ENCODE measurements at regions not wholly inside any gene's neighbourhood (a gene's known extent, or its start where the extent isn't known, plus 50 kb on each side); places are given as distances from the start of the nearest gene placed in this dataset.

- TF ChIP-seq MNT (conservative IDR thresholded peaks at IDR 0.05), result peak in 1 of 2 experiments; percentile 44; a peak in 2 of 4 replicates
- TF ChIP-seq ZNF274 (IDR thresholded peaks at IDR 0.05; ENCODE audit: borderline replicate concordance, low read depth, low read length), result no peak
- TF ChIP-seq ZNF717 (CRISPR knock-in tag; IDR thresholded peaks at IDR 0.05), result no peak
- TF ChIP-seq MAZ (CRISPR knock-in tag; conservative IDR thresholded peaks at IDR 0.05 in 1 of 2, IDR thresholded peaks at IDR 0.05 in 1 of 2), result no peak
- TF ChIP-seq ERF (CRISPR knock-in tag; IDR thresholded peaks at IDR 0.05), result 0 out of 2 replicates have a peak, but pooled peaks have one; percentile 23
- no peak for TF ChIP-seq CAMTA2 (CRISPR knock-in tag; conservative IDR thresholded peaks at IDR 0.05)
- TF ChIP-seq PYGO2 (tag; IDR thresholded peaks at IDR 0.05), result no peak
- TF ChIP-seq ZNF655 (CRISPR knock-in tag; IDR thresholded peaks at IDR 0.05), result no peak
- no peak for TF ChIP-seq ZFPM2 (CRISPR knock-in tag; IDR thresholded peaks at IDR 0.05)
- no peak for TF ChIP-seq E2F3 (CRISPR knock-in tag; IDR thresholded peaks at IDR 0.05)
- no peak for TF ChIP-seq COPS2 (conservative IDR thresholded peaks at IDR 0.05)
- TF ChIP-seq THAP7 (CRISPR knock-in tag; IDR thresholded peaks at IDR 0.05), result no peak
- TF ChIP-seq POLR3G (IDR thresholded peaks at IDR 0.05; ENCODE audit: extremely low read depth, insufficient read length, insufficient replicate concordance), result no peak
- TF ChIP-seq SIN3B (IDR thresholded peaks at IDR 0.05; ENCODE audit: low read depth), result no peak
- 0 out of 2 replicates have a peak, but pooled peaks have one; percentile 57 for TF ChIP-seq HBP1 (CRISPR knock-in tag; IDR thresholded peaks at IDR 0.05)
- TF ChIP-seq NCOA6 (IDR thresholded peaks at IDR 0.05), result no peak
- no peak for TF ChIP-seq ZBTB2 (IDR thresholded peaks at IDR 0.05)
- TF ChIP-seq EWSR1 (IDR thresholded peaks at IDR 0.05; ENCODE audit: borderline replicate concordance, low read depth, partially characterized antibody), result peak; percentile 49
- no peak for TF ChIP-seq NFRKB (IDR thresholded peaks at IDR 0.05; ENCODE audit: low read depth)
- no peak for TF ChIP-seq RFX5 (IDR thresholded peaks at IDR 0.05; ENCODE audit: low read depth, low read length)
- no peak for TF ChIP-seq BCOR (IDR thresholded peaks at IDR 0.05)
- no peak for TF ChIP-seq CSDE1 (IDR thresholded peaks at IDR 0.05)
- TF ChIP-seq NCOA2 (IDR thresholded peaks at IDR 0.05; ENCODE audit: partially characterized antibody in 2 of 2), result no peak
- TF ChIP-seq MXI1 (IDR thresholded peaks at IDR 0.05; ENCODE audit: low read depth, low read length), result no peak
These were observed 50.8 kb upstream of the BOLA1 start (continued) for GRCh38 chr1:149848340-149849110.
